HFFc6 (cell line): ENCODE measurements at regions not wholly inside any gene's neighbourhood (a gene's known extent, or its start where the extent isn't known, plus 50 kb on each side); places are given as distances from the start of the nearest gene placed in this dataset.

Experiments
- DNase-seq: peaks from one replicate; pipeline ENCODE4 v3.0.0-alpha.2; 2018
- H3K27ac Mint-ChIP-seq: 2 replicates; pipeline ENCODE4 v1.8.0; 2020; ENCODE audit warnings: mild to moderate bottlenecking, mixed read lengths
- H3K27me3 Mint-ChIP-seq: 2 replicates; pipeline ENCODE4 v1.8.0; 2021; ENCODE audit warnings: mild to moderate bottlenecking, moderate library complexity, mixed read lengths; ENCODE audit not compliant: insufficient read depth
- H3K36me3 Mint-ChIP-seq: 2 replicates; pipeline ENCODE4 v1.8.0; 2021; ENCODE audit warnings: low read depth, mixed read lengths
- H3K4me1 Mint-ChIP-seq: 2 replicates; pipeline ENCODE4 v1.8.0; 2020; ENCODE audit warnings: low read depth, mixed read lengths
- H3K4me3 Mint-ChIP-seq: 2 replicates; pipeline ENCODE4 v1.8.0; 2020; ENCODE audit warnings: mild to moderate bottlenecking, moderate library complexity, mixed read lengths
- H3K9me3 Mint-ChIP-seq: 2 replicates; pipeline ENCODE4 v1.8.0; 2020; ENCODE audit warnings: mild to moderate bottlenecking, mixed read lengths
- CTCF ChIP-seq: fragments of 200-600 bp; sonication (generic); IDR thresholded peaks from 2 replicates; pipeline ENCODE4 v1.5.0; 2021; ENCODE audit warnings: antibody characterized with exemption, mild to moderate bottlenecking

GRCh38 chr2:118668431-118669424, 178.7 kb downstream of the EN1 start:
- DNase-seq: peak; percentile 96
- Mint-ChIP-seq H3K27me3 (no peaks in the 10 kb centered on the region), H3K4me1 (peaks cover 87% of the 10 kb centered on the region), H3K36me3 (peaks cover 3% of the 10 kb centered on the region; the same call in 1 of the 2 replicates), H3K9me3 (no peaks in the 10 kb centered on the region), H3K27ac (peak overlapping the region; percentile 100), H3K4me3 (peak overlapping the region; percentile 83)
- TF ChIP-seq CTCF: no peak

DNA sequence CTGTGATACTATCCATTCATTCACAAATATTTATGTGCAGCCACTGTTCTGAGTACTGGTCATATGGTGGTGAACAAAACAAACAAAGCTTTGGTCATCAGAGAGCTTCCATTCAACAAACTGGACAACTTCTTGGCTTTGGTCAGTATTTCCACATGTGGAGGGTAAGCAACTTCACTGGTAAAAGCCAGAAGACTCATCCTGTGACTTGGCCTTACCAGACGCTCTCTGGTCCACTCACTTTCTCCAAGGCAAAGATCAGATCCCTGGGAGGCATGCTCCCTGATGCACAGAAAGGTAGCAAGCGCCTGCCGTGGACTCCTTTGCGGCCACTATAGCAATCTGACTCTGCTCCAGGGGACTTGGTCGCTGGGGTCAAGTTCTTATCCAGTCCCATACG, 179.5 kb downstream of the EN1 start:
- Mint-ChIP-seq H3K27ac (peak overlapping the region; percentile 100), H3K4me3 (peak overlapping the region; percentile 83)
- TF ChIP-seq CTCF: no peak

DNA sequence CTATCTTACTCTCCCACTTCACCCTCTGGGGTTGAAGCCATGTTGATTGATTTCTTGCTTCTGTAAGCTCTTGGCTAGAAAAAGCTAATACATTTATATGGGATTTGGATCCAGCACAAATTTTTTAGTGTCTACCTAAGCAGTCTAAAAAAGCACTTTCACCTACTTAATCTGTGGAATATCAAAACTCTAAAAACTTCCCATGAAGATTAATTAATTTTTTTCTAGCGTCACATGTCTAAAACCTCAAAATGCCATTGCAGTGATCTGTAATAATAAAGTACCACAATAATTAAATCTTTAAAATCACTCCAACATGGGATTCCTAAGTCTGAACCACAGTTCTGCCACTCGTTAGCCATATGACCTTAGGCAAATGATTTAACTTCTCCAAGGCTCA, 180.1 kb downstream of the EN1 start:
- no peak for TF ChIP-seq CTCF
- Mint-ChIP-seq H3K36me3 (peaks cover 3% of the 10 kb centered on the region; the same call in 1 of the 2 replicates), H3K4me3 (peak overlapping the region; percentile 83), H3K27ac (peak overlapping the region; percentile 100), H3K27me3 (no peaks in the 10 kb centered on the region), H3K9me3 (no peaks in the 10 kb centered on the region), H3K4me1 (peaks cover 80% of the 10 kb centered on the region)
- peak; percentile 54 for DNase-seq

More for the DNA sequence above, 179.5 kb downstream of the EN1 start:
- H3K4me1 Mint-ChIP-seq: peaks cover 86% of the 10 kb centered on the region
- H3K27me3 Mint-ChIP-seq: no peaks in the 10 kb centered on the region
- DNase-seq: peak; percentile 80
- no peaks in the 10 kb centered on the region for H3K9me3 Mint-ChIP-seq
- H3K36me3 Mint-ChIP-seq: peaks cover 3% of the 10 kb centered on the region; the same call in 1 of the 2 replicates

DNA sequence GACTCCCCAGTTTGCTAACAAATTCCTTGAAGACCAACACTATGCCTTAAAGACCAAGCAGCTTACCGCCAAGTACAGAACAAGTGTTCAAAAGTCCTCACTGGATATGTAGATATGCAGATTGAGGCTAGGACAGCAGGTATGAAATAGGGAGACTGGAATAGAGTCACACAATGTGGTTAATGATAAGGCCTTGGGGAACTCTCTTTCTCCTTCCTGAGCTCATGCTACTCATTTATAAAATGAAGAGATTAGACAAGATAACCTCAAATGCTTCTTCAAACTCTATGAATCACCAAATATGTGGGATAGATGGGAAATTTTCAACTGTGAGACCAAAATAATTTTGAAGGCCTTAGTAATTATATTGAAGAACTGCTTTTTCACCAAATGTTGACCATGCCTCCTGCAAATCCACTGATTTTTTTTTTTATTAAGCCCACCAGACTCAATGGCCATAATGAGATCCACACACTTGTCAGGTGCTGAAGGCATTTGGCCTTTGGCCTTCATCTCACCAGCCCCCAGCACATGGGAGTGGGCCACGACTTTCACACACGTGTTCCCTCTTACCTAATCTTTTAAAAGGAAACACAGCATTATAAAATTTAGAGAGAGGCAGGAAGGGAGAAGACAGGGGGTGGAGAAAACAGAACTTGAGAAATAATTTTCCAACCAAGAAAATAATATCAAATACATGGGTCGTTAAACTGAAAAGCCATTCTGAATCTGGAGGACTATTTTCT, 181.5 kb downstream of the EN1 start:
- no peak for TF ChIP-seq CTCF
- peak; percentile 51 for DNase-seq
- Mint-ChIP-seq H3K36me3 (peaks cover 3% of the 10 kb centered on the region; the same call in 1 of the 2 replicates), H3K4me3 (peak overlapping the region; percentile 20; the same call in 1 of the 2 replicates), H3K9me3 (no peaks in the 10 kb centered on the region), H3K4me1 (peaks cover 71% of the 10 kb centered on the region), H3K27ac (peak overlapping the region; percentile 73), H3K27me3 (no peaks in the 10 kb centered on the region)

DNA sequence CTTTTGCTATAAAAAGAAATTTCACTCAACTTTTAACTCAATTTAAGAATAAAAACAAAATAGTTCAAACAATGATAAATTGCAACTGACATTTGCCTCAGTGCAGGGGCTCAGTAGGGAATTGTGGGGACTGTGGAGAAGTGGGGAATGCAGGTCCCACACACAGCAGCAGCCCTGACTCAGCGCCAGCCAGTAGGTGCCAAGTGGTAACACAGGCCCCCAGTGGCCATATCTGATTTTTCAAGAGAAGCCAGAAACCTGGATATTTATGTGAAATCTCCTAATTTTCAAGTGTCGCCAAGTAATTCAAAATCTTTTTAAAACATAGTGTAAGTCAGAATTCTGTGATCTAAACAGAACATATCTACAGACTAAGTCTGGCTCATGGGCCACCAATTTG, 186.3 kb downstream of the EN1 start:
- Mint-ChIP-seq H3K4me3 (no peak overlapping the region), H3K4me1 (peaks cover 43% of the 10 kb centered on the region), H3K36me3 (peaks cover 3% of the 10 kb centered on the region; the same call in 1 of the 2 replicates), H3K9me3 (no peaks in the 10 kb centered on the region; the same call in 1 of the 2 replicates), H3K27ac (no peak overlapping the region), H3K27me3 (peaks cover 5% of the 10 kb centered on the region; the same call in 1 of the 2 replicates)
- TF ChIP-seq CTCF: peak; percentile 59
- no peak for DNase-seq
